ENCODE measurements at regions not wholly inside any gene's neighbourhood (a gene's known extent, or its start where the extent isn't known, plus 50 kb on each side); places are given as distances from the start of the nearest gene placed in this dataset.

- TF ChIP-seq HES1 (IDR thresholded peaks at IDR 0.05; ENCODE audit: low read depth) = no peak
These were observed 155.2 kb upstream of the KCNG1 start (continued) for GRCh38 chr20:51178153-51178552.

- Histone ChIP-seq H3K4me3 (no peak overlapping the region), H3K79me2 (ENCODE audit: control insufficient read depth, insufficient read depth, low read length) (no peaks in the 10 kb centered on the region), H3K4me2 (ENCODE audit: insufficient read depth, low read length) (no peak overlapping the region), H4K20me1 (replicated peaks; ENCODE audit: control insufficient read depth, insufficient read depth, low read length) (no peaks in the 10 kb centered on the region), H3K27ac (ENCODE audit: extremely low read depth, low read depth, low read length) (no peak overlapping the region), H3K9ac (ENCODE audit: insufficient read depth in 1 of 2, low read depth in 2 of 2, low read length in 2 of 2) (no peak overlapping the region), H3K4me1 (replicated peaks in 1 of 2; ENCODE audit: control insufficient read depth in 2 of 2, insufficient read depth in 2 of 2, low read length in 2 of 2) (no peaks in the 10 kb centered on the region; a peak in 1 of 5 replicates), H3K36me3 (ENCODE audit: control insufficient read depth, insufficient read depth, low read length) (no peaks in the 10 kb centered on the region), H2AFZ (ENCODE audit: low read depth, low read length) (no peak overlapping the region), H3K9me1 (ENCODE audit: control insufficient read depth, insufficient read depth, low read length) (no peaks in the 10 kb centered on the region), H3K27me3 (ENCODE audit: control insufficient read depth in 2 of 2, insufficient read depth in 2 of 2, low read length in 2 of 2) (peaks cover 11 to 27% of the 10 kb centered on the region in 2 experiments; a peak in 4 of 5 replicates), H3K9me3 (replicated peaks; ENCODE audit: control insufficient read depth, insufficient read depth, low read depth, low read length) (no peaks in the 10 kb centered on the region)
- WGBS (ENCODE audit: insufficient coverage, low coverage, missing lambda C conversion rate) = 0% methylated on average over 3 of the region's 3 CpGs
- no peak for ATAC-seq
- in situ Hi-C loops (cut with MboI) (no loop called here), intact Hi-C loops (cut with micrococcal nuclease) (no loop called here)
- FAIRE-seq = no peak
- TF ChIP-seq RBM39 (optimal IDR thresholded peaks at IDR 0.05; ENCODE audit: low read depth, low read length) (no peak), FOXP4 (CRISPR knock-in tag; IDR thresholded peaks at IDR 0.05; ENCODE audit: borderline replicate concordance) (no peak), SMAD4 (CRISPR knock-in tag; conservative IDR thresholded peaks at IDR 0.05) (0 out of 2 replicates have a peak, but pooled peaks have one; percentile 45), CBFA2T3 (IDR thresholded peaks at IDR 0.05) (peak; percentile 12; the same call in 1 of the 2 replicates), SMAD2 (IDR thresholded peaks at IDR 0.05; ENCODE audit: low read depth, low read length) (no peak), MEF2D (tag; conservative IDR thresholded peaks at IDR 0.05; ENCODE audit: low read depth) (peak; percentile 73; the same call in 1 of the 2 replicates)
- ChIA-PET POLR2A (interaction anchor here (2.0 kb wide), 1 partner anchor 11 kb away, joined by 6 read pairs; no protein-coding TSS in a partner anchor), CTCF (ENCODE audit: low intra/inter-chr PET ratio) (no interaction called here)
- no TSS peak for BruUV-seq (replicated peaks)
- peak in 1 of 4 experiments; percentile 12 for DNase-seq (ENCODE audit: extremely low read depth in 1 of 4, low spot score in 3 of 4)
These were observed 154.0 kb upstream of the KCNG1 start for GRCh38 chr20:51176876-51177275.

Data from K562 (cell line).